SK-N-SH (cell line): ENCODE measurements at regions not wholly inside any gene's neighbourhood (a gene's known extent, or its start where the extent isn't known, plus 50 kb on each side); places are given as distances from the start of the nearest gene placed in this dataset.

ENCODE experiments used
- CTCF ChIA-PET: fragments of 300-600, 350-600 bp; formaldehyde crosslinking; extraction: SDS; loops from one replicate; lab custom pipeline; 2021; lab: Yijun Ruan, JAX
- POLR2A ChIA-PET: fragments of 350-600 bp; sonication (Branson Sonifier 250); formaldehyde crosslinking; extraction: SDS; loops from one replicate; lab custom pipeline; 2020; ENCODE audit warnings: antibody characterized with exemption, inconsistent platforms; lab: Yijun Ruan, JAX
- DNase-seq: peaks from one replicate; pipeline ENCODE4 v3.0.0; 2012
- H2AFZ ChIP-seq: fragments of 200-600 bp; sonication (generic); 2 replicates; pipeline ENCODE4 v1.8.1; 2016; ENCODE audit warnings: antibody characterized with exemption, mild to moderate bottlenecking, low read depth
- H3F3A ChIP-seq: fragments of 200-600 bp; sonication (generic); replicated peaks from 2 replicates; pipeline ENCODE3; 2016; ENCODE audit warnings: antibody characterized with exemption, mild to moderate bottlenecking; ENCODE audit not compliant: insufficient read depth
- H3K27ac ChIP-seq, 2 experiments: fragments of 200-500 bp in 1 of 2; fragments of 200-600 bp in 1 of 2; sonication (Bioruptor generic) in 1 of 2; sonication (generic), shearing (Covaris generic) in 1 of 2; 2 replicates each; pipeline versions ENCODE4 v1.5.1 to v1.6.1; 2014 to 2016; ENCODE audit warnings: low read depth in 2 of 2, inconsistent platforms in 1 of 2, low read length in 1 of 2, mild to moderate bottlenecking in 1 of 2, mixed read lengths in 1 of 2
- H3K27me3 ChIP-seq: fragments of 200-600 bp; sonication (generic), shearing (Covaris generic); 2 replicates; pipeline ENCODE4 v1.6.1; 2016; ENCODE audit warnings: mixed run types; ENCODE audit not compliant: insufficient read depth
- H3K36me3 ChIP-seq, 2 experiments: fragments of 200-500 bp in 1 of 2; fragments of 200-600 bp in 1 of 2; sonication (Bioruptor generic) in 1 of 2; sonication (generic) in 1 of 2; replicated peaks in 1 of 2; 2 replicates each; pipeline versions ENCODE3 to v1.5.1; 2014 to 2016; ENCODE audit warnings: low read length in 1 of 2, mild to moderate bottlenecking in 1 of 2; ENCODE audit not compliant: insufficient read depth in 2 of 2, control insufficient read depth in 1 of 2
- H3K4me1 ChIP-seq, 2 experiments: fragments of 200-500 bp in 1 of 2; fragments of 200-600 bp in 1 of 2; sonication (Bioruptor generic) in 1 of 2; sonication (generic), shearing (Covaris generic) in 1 of 2; 2 replicates each; pipeline versions ENCODE4 v1.5.1 to v1.6.1; 2014 to 2016; ENCODE audit warnings: low read depth in 1 of 2, low read length in 1 of 2, mixed run types in 1 of 2; ENCODE audit not compliant: insufficient read depth in 2 of 2, control insufficient read depth in 1 of 2
- H3K4me2 ChIP-seq: fragments of 200-600 bp; sonication (generic), shearing (Covaris generic); 2 replicates; pipeline ENCODE4 v1.6.1; 2017; ENCODE audit warnings: mixed run types
- H3K4me3 ChIP-seq, 2 experiments: fragments of 200-500 bp in 1 of 2; fragments of 200-600 bp in 1 of 2; sonication (Bioruptor generic) in 1 of 2; sonication (generic), shearing (Covaris generic) in 1 of 2; 2 replicates each; pipeline versions ENCODE4 v1.5.1 to v1.8.1; 2014 to 2016; ENCODE audit warnings: low read depth in 2 of 2, inconsistent platforms in 1 of 2, low read length in 1 of 2, mild to moderate bottlenecking in 1 of 2, mixed read lengths in 1 of 2, moderate library complexity in 1 of 2
- H3K79me2 ChIP-seq: fragments of 200-600 bp; sonication (generic); 2 replicates; pipeline ENCODE4 v1.8.1; 2017; ENCODE audit warnings: mild to moderate bottlenecking; ENCODE audit not compliant: insufficient read depth
- H3K9ac ChIP-seq: fragments of 200-600 bp; sonication (generic); 2 replicates; pipeline ENCODE4 v1.6.1; 2017; ENCODE audit warnings: mixed run types
- H3K9me2 ChIP-seq: fragments of 200-600 bp; sonication (generic); 2 replicates; pipeline ENCODE4 v1.6.1; 2017; ENCODE audit warnings: mixed run types
- H3K9me3 ChIP-seq: fragments of 200-600 bp; sonication (generic); 2 replicates; pipeline ENCODE4 v1.6.1; 2017; ENCODE audit warnings: mixed run types, mild to moderate bottlenecking, moderate library complexity
- H4K20me1 ChIP-seq: fragments of 200-600 bp; sonication (generic); 2 replicates; pipeline ENCODE4 v1.6.1; 2017; ENCODE audit warnings: mild to moderate bottlenecking, mixed run types; ENCODE audit not compliant: insufficient read depth
- CHD2 ChIP-seq: fragments of 150-350 bp; IDR thresholded peaks from 2 replicates; pipeline ENCODE4 v1.6.1; 2018; ENCODE audit warnings: low read length; ENCODE audit not compliant: partially characterized antibody
- EZH2phosphoT487 ChIP-seq: fragments of 200-600 bp; sonication (generic); IDR thresholded peaks from 2 replicates; pipeline ENCODE4 v1.6.1; 2017; ENCODE audit warnings: low read depth, mixed run types, mild to moderate bottlenecking, antibody characterized with exemption, moderate library complexity, borderline replicate concordance
- FOSL2 ChIP-seq: IDR thresholded peaks from 2 replicates; pipeline ENCODE4 v1.4.0; 2012; ENCODE audit warnings: low read depth, mild to moderate bottlenecking, moderate library complexity, borderline replicate concordance
- FOXM1 ChIP-seq: IDR thresholded peaks from 2 replicates; pipeline ENCODE4 v1.4.0; 2012; ENCODE audit warnings: low read depth, mild to moderate bottlenecking
- JUND ChIP-seq: IDR thresholded peaks from 2 replicates; pipeline ENCODE4 v1.4.0; 2012
- NFIC ChIP-seq: IDR thresholded peaks from 2 replicates; pipeline ENCODE4 v1.4.0; 2012; ENCODE audit warnings: borderline replicate concordance
- RAD21 ChIP-seq: IDR thresholded peaks from 2 replicates; pipeline ENCODE4 v1.6.1; 2012; ENCODE audit warnings: mild to moderate bottlenecking, low read length
- RCOR1 ChIP-seq: fragments of 150-350 bp; IDR thresholded peaks from 2 replicates; pipeline ENCODE4 v1.6.1; 2017; ENCODE audit warnings: antibody characterized with exemption, low read length
- RXRA ChIP-seq: IDR thresholded peaks from 2 replicates; pipeline ENCODE4 v1.4.0; 2012; ENCODE audit warnings: low read depth, mild to moderate bottlenecking, borderline replicate concordance
- TEAD4 ChIP-seq: IDR thresholded peaks from 2 replicates; pipeline ENCODE4 v1.4.0; 2012; ENCODE audit warnings: mild to moderate bottlenecking, borderline replicate concordance; ENCODE audit not compliant: insufficient read depth
- WGBS: methylation state at CpG from one replicate; pipeline ENCODE4 v1.1.6; 2017; ENCODE audit warnings: low lambda C conversion rate; 5-methylcytosine and 5-hydroxymethylcytosine counted together
- TF ChIP-seq, protein P1 (sequence below): fragments of 150-350 bp; IDR thresholded peaks from 2 replicates; pipeline ENCODE4 v1.6.1; 2016; ENCODE audit warnings: mild to moderate bottlenecking, low read depth, low read length
- TF ChIP-seq, protein P2 (sequence below): IDR thresholded peaks from 2 replicates; pipeline ENCODE4 v1.4.0; 2012; ENCODE audit warnings: low read depth, borderline replicate concordance
- TF ChIP-seq, protein P3 (sequence below): fragments of 150-350 bp; IDR thresholded peaks from 2 replicates; pipeline ENCODE4 v1.6.1; 2017; ENCODE audit warnings: antibody characterized with exemption, low read length, low read depth, borderline replicate concordance

DNA sequence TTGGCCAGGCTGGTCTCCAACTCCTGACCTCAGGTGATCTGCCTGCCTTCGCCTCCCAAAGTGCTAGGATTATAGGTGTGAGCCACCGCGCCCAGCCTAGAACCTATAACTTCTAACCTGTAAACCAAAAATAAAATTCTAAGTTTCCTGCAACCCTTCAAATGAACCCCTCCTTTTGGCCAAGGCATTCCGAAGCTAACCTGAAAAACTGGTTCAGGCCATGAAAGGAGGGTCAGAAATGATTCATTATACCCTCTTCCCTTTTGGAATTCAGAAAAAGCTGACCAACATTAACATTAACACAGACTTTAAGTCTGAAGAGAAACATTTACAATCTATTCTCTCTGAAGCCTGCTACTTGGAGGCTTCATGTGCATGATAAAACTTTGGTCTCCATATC is 165.1 kb downstream of the TINAG start (continued):
- TF ChIP-seq, protein P1, sequence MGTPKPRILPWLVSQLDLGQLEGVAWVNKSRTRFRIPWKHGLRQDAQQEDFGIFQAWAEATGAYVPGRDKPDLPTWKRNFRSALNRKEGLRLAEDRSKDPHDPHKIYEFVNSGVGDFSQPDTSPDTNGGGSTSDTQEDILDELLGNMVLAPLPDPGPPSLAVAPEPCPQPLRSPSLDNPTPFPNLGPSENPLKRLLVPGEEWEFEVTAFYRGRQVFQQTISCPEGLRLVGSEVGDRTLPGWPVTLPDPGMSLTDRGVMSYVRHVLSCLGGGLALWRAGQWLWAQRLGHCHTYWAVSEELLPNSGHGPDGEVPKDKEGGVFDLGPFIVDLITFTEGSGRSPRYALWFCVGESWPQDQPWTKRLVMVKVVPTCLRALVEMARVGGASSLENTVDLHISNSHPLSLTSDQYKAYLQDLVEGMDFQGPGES = no peak
- TF ChIP-seq FOXM1 (no peak), RAD21 (no peak)
- TF ChIP-seq, protein P2, sequence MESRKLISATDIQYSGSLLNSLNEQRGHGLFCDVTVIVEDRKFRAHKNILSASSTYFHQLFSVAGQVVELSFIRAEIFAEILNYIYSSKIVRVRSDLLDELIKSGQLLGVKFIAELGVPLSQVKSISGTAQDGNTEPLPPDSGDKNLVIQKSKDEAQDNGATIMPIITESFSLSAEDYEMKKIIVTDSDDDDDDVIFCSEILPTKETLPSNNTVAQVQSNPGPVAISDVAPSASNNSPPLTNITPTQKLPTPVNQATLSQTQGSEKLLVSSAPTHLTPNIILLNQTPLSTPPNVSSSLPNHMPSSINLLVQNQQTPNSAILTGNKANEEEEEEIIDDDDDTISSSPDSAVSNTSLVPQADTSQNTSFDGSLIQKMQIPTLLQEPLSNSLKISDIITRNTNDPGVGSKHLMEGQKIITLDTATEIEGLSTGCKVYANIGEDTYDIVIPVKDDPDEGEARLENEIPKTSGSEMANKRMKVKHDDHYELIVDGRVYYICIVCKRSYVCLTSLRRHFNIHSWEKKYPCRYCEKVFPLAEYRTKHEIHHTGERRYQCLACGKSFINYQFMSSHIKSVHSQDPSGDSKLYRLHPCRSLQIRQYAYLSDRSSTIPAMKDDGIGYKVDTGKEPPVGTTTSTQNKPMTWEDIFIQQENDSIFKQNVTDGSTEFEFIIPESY = no peak

DNA sequence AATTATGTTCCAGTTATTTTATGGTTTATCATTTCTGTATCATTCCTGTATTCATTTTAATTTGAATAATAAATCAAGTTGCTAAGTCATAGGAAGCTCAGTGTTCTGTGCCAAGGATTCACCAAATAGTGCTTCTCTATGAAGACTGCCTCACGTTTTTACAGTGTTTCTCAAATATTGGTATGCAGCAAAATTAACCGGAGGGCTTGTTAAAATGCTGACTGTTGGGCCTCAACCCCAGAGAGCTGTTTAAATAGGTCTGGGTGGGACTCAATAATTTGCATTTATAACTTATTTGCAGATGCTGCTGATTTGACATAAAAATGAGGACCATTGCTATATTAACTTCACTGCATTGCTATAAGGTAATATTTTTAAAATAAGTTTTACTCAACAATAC is 166.7 kb downstream of the TINAG start:
- POLR2A ChIA-PET = no interaction called here

More for the DNA sequence above, 166.7 kb downstream of the TINAG start:
- H3K4me1 ChIP-seq = no peaks in the 10 kb centered on the region
- no peak for DNase-seq
- H3K27me3 ChIP-seq = no peaks in the 10 kb centered on the region
- H2AFZ ChIP-seq = no peak overlapping the region
- H3K36me3 ChIP-seq = no peaks in the 10 kb centered on the region
- H3K79me2 ChIP-seq = no peaks in the 10 kb centered on the region
- CTCF ChIA-PET = interaction anchor here (0.9 kb wide), 1 partner anchor 9 kb away, joined by 3 read pairs; no protein-coding TSS in a partner anchor
- no peaks in the 10 kb centered on the region for H3K9me3 ChIP-seq
- H3K27ac ChIP-seq = no peak overlapping the region
- TF ChIP-seq FOSL2 (no peak), EZH2phosphoT487 (no peak), JUND (no peak), CHD2 (no peak), RCOR1 (no peak), RXRA (no peak), NFIC (no peak), TEAD4 (no peak)
- TF ChIP-seq, protein P3, sequence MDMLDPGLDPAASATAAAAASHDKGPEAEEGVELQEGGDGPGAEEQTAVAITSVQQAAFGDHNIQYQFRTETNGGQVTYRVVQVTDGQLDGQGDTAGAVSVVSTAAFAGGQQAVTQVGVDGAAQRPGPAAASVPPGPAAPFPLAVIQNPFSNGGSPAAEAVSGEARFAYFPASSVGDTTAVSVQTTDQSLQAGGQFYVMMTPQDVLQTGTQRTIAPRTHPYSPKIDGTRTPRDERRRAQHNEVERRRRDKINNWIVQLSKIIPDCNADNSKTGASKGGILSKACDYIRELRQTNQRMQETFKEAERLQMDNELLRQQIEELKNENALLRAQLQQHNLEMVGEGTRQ = no peak
- TF ChIP-seq, protein P2 = no peak
- no peak overlapping the region for H3K9ac ChIP-seq
- 5% methylated on average over 2 of the region's 2 CpGs for WGBS
- H4K20me1 ChIP-seq = no peaks in the 10 kb centered on the region
- H3K4me3 ChIP-seq = no peak overlapping the region
- H3F3A ChIP-seq = no peaks in the 10 kb centered on the region
- H3K4me2 ChIP-seq = no peak overlapping the region
- H3K9me2 ChIP-seq = no peaks in the 10 kb centered on the region
